ENCODE measurements at regions not wholly inside any gene's neighbourhood (a gene's known extent, or its start where the extent isn't known, plus 50 kb on each side); places are given as distances from the start of the nearest gene placed in this dataset.

DNA sequence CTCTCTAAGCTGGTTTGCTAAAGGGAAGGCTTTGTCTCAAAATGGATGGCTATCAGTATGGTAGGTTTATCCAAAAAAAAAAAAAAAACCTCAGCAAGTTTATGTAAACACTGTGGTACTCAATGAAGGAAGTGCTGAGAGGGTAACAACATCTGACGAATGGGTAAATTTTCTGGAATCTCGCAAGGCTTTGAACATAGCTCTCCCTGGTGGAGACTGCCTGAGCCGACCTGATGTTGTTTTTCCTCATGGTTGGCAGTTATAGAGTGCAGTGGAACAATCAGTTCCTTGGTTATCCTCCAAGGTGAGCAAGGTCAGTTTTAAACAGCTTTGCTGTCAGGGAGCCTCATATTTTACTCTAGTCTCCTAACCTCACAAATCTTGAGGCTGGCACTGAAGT is 94.6 kb downstream of the ZPLD1 start:
- DNase-seq (ENCODE audit: low spot score), result peak; percentile 11

DNA sequence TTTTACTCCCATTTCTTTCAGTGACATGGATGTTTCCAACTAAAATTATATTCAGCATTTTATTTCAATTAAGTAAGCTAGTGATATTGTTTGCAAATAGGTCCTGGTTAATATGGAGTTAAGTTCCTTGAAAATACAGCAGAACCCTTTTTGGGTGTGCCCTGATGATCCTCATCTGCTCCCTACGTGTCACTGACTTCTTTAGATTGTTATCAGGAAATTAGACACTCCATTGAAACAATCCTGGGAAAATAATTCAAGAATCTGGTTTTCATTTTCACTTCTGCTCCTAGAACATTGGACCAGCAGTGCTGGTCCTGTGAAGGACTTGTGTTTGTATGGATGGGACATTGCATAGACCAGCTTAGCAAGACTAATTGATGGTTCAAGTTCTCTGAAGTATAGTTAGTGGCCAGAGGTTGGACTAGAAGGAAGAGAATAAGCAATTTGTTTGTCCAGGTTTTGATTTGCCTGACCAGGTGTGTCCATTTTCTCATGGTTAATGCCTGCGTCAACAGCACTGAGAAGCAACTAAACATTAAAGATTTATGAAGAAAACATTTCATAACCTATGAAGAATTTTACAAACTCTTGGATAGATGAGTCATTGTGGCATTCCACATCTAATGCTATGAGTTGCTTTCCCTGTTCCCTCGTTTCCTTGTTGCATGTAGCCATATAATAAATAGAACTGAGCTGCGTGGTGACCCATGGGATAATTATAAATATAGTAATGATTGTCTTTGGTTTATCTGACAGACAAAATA is 95.8 kb downstream of the ZPLD1 start:
- DNase-seq (ENCODE audit: low spot score), result no peak

DNA sequence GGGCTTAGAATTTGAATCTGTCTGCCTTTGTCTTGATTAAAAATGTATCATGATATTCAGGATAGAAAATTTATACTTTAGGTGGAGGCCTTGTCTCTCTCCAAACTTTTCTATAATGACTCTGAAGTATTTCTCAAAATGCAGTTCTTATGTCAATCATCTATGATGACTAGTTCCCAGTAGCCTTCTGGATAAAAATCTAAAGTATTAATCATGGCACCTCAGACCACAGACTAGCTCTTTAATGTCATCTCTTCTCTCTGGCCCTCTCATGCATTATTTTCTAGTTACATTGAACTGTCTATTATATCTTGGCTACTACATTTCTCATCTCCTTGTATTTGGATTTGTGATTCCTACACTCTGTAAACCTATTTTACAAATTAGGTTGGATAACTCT is 96.9 kb downstream of the ZPLD1 start:
- no peak for DNase-seq (ENCODE audit: low spot score)

DNA sequence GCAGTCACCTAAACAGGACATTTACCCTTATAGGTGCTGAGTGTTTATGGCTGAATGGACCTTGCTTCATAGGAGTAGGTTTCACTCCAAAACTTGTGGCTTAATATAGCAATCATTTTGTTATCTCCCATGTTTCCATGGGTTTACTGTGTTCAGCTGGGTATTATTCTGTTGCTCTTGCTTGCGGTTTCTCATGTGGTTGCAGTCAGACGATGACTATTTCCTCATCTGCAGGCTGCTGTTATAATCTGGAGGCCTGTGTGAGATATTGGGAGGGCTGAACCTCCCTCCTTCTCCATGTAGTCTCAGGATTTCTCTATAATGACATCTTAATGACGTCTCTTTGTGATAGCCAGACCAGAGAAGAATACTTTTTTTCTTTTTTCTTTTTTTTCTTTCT is 98.1 kb downstream of the ZPLD1 start:
- peak; percentile 5 for DNase-seq (ENCODE audit: low spot score)

DNA sequence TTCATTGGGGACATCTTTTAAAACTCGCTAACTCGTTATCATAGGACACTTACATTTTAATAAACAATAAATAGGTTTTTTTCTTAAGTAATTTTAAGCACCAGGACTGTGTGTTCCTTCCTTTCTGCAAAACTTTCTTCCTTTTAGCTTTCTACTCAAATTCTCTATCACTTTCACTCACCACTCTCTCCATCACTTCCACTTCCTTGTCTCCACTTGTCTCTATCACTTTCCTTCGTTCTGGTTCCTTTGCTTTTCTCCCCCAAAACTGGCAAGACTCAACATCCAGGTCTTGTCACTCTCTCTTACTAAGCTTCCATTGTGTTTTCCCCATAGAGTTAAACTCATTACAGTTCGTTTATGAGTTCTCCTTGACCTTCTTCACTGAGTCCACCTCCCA is 99.0 kb downstream of the ZPLD1 start:
- no peak for DNase-seq (ENCODE audit: low spot score)

- peak; percentile 21 for DNase-seq (ENCODE audit: low spot score)
These were observed 101.6 kb downstream of the ZPLD1 start for GRCh38 chr3:102536456-102536855.

- DNase-seq (ENCODE audit: low spot score), result no peak
These were observed 102.3 kb downstream of the ZPLD1 start for GRCh38 chr3:102537123-102537522.

- no peak for DNase-seq (ENCODE audit: low spot score)
These were observed 109.9 kb downstream of the ZPLD1 start for GRCh38 chr3:102544741-102545140.

- DNase-seq (ENCODE audit: low spot score), result no peak
These were observed 110.5 kb downstream of the ZPLD1 start for GRCh38 chr3:102545276-102545675.

DNA sequence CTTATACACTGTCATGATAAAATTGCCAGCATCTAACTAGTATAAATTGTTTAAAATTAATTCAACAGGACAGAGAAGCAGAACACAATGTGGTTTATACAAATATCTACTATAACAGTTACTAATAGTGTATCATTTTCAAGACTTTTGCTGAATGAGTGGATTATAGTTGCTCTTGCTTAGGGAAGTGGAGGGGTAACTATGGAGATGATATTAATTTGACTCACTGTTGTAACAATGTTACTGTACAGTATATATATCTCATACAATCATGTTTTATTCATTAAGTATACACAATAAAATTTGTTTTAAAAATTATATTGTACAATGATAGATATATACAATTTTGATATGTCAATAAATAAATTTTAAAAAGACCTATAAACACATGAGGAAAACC is 119.1 kb downstream of the ZPLD1 start:
- DNase-seq (ENCODE audit: low spot score), result no peak

GRCh38 chr3:102570511-102570910 is 135.7 kb downstream of the ZPLD1 start:
- DNase-seq (ENCODE audit: low spot score), result no peak

DNA sequence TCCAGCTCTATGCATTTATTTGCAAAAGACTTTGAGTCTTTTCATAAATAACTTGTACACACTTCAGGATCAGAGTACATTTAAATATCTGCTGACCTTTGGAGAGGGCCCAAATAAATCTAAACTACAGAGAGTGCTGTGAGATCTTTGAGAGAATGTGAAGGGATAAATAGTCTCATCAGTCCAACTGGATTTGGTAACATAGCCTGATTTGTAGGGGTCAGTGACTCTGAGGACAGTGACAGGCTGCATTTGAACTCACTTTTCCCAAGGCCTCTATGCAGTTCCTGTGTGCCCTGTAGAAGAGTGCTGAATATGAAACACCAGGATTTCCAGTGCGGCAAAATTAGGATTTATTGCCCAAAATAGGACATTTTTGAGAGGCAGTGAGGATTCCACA is 136.2 kb downstream of the ZPLD1 start:
- no peak for DNase-seq (ENCODE audit: low spot score)

DNA sequence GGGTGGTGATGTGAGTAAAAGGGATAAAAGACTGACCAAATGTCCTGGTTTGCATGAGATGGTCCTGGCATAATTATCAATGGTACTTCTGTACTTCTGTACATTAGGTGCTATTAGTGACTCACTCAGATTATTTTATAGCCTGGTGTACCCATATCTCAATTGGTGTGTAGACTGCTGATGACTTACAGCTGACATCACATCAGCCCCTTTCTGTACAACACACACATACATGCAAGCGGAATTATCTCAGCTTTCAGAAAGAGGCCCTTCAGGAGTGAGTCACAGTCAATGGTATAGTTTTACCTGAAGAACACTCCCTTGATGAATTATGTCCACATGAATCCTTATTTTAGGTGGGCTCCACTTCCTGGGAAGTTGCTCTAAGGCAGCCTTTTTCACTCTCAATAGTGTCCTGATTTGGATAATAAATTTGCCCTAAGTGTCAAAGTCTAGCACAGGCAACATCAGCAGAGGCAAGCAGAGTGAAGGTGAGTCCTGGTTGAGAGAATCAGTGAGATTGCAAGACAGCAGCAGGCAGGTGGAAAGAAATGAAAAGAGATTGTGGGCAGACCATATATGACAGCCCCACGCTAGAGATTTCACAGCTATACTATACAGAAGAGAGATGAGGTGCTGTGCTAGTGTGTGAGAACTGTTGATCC is 137.0 kb downstream of the ZPLD1 start:
- DNase-seq (ENCODE audit: low spot score), result no peak

GRCh38 chr3:102573483-102574028 is 138.7 kb downstream of the ZPLD1 start:
- no peak for DNase-seq (ENCODE audit: low spot score)

- DNase-seq (ENCODE audit: low spot score), result no peak
These were observed 139.5 kb downstream of the ZPLD1 start for GRCh38 chr3:102574355-102574754.

- DNase-seq (ENCODE audit: low spot score), result no peak
These were observed 141.8 kb downstream of the ZPLD1 start for GRCh38 chr3:102576651-102577050.

GRCh38 chr3:102577082-102577789 is 142.4 kb downstream of the ZPLD1 start:
- no peak for DNase-seq (ENCODE audit: low spot score)

- DNase-seq (ENCODE audit: low spot score), result no peak
These were observed 145.9 kb downstream of the ZPLD1 start for GRCh38 chr3:102580760-102581159.

DNA sequence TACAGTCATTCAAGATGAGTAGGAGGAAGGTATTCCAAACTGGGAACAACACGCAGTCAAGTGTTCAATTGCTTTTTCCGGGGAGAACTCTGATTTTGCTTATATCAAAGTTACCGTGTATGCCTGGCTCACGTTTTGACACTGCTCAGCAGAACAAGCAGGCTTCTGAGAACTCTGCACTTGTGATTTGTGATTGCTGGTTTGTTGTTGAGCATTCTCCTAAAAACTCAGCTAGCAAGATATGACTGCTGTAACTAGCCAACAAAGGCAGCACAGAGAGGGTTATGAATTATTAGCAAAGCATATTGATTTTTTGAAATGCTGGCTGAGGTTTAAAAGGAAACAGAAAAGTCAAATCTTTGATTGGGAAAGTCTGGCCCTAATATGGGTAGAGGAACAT is 151.7 kb downstream of the ZPLD1 start:
- DNase-seq (ENCODE audit: low spot score), result no peak

GRCh38 chr3:102593812-102594602 is 159.2 kb downstream of the ZPLD1 start:
- no peak for DNase-seq (ENCODE audit: low spot score)

GRCh38 chr3:102595057-102595456 is 160.2 kb downstream of the ZPLD1 start:
- no peak for DNase-seq (ENCODE audit: low spot score)

All from AG08396 (cell line).